Stomach (tissue), 4 donors: ENCODE measurements at regions not wholly inside any gene's neighbourhood (a gene's known extent, or its start where the extent isn't known, plus 50 kb on each side); places are given as distances from the start of the nearest gene placed in this dataset.

Experiments
- CTCF ChIP-seq, 7 experiments: fragments of 450-650 bp in 4 of 7; fragments of 200-600 bp in 3 of 7; sonication (generic) in 3 of 7; IDR thresholded peaks; one replicate each; pipeline ENCODE4 v1.5.1; 2016 to 2019; ENCODE audit warnings: antibody characterized with exemption in 7 of 7, control low read depth in 2 of 7, mild to moderate bottlenecking in 1 of 7
- EP300 ChIP-seq: sonication (generic); formaldehyde crosslinking; IDR thresholded peaks from one replicate; pipeline ENCODE4 v1.6.1; 2017; ENCODE audit warnings: antibody characterized with exemption
- POLR2A ChIP-seq, 4 donors: fragments of 450-650 bp; IDR thresholded peaks; one replicate each; pipeline ENCODE4 v1.6.1; 2016; ENCODE audit warnings: antibody characterized with exemption in 4 of 4, control low read depth in 2 of 4, mild to moderate bottlenecking in 1 of 4, moderate library complexity in 1 of 4
- POLR2AphosphoS5 ChIP-seq, 3 donors: sonication (generic); formaldehyde crosslinking; IDR thresholded peaks; one replicate each; pipeline ENCODE4 v1.6.1; 2016; ENCODE audit warnings: antibody characterized with exemption in 3 of 3

DNA sequence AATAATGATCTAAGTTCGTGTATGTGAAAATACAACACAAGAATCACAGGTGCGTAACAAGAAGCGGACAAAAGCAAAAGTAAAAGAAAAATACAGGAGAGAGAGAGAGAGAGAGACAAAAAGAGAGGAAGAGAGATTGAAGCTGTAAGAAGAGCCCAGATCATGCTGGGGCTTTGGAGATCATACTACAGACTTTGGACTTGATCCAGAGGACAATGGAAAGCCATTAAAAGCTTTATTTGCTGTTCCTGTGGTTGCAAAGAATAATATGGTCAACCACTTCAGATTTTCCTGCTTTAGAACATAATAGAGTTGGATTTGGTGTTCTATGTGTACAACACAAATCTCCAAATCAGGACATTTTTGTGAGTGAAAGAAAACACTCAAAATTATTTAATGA, 561.4 kb downstream of the CAAP1 start:
- TF ChIP-seq CTCF (IDR thresholded peaks at IDR 0.05) = no peak
- no peak for TF ChIP-seq POLR2A (IDR thresholded peaks at IDR 0.05)
- no peak for TF ChIP-seq EP300
- no peak for TF ChIP-seq POLR2AphosphoS5 (IDR thresholded peaks at IDR 0.05)
